OCI-LY7 (cell line): ENCODE measurements at regions not wholly inside any gene's neighbourhood (a gene's known extent, or its start where the extent isn't known, plus 50 kb on each side); places are given as distances from the start of the nearest gene placed in this dataset.

Experiments used
- EZH2phosphoT487 ChIP-seq: fragments of 200-600 bp; sonication (generic); IDR thresholded peaks from 2 replicates; pipeline ENCODE4 v1.6.1; 2018; ENCODE audit warnings: low read depth, borderline replicate concordance, mild to moderate bottlenecking, mixed run types, antibody characterized with exemption, low read length, moderate library complexity, mixed read lengths
- TF ChIP-seq, protein P1 (sequence below): fragments of 200-600 bp; sonication (generic); conservative IDR thresholded peaks from 2 replicates; pipeline ENCODE4 v1.5.1; 2014; ENCODE audit warnings: mild to moderate bottlenecking, antibody characterized with exemption, low read length, moderate library complexity, mixed read lengths

DNA sequence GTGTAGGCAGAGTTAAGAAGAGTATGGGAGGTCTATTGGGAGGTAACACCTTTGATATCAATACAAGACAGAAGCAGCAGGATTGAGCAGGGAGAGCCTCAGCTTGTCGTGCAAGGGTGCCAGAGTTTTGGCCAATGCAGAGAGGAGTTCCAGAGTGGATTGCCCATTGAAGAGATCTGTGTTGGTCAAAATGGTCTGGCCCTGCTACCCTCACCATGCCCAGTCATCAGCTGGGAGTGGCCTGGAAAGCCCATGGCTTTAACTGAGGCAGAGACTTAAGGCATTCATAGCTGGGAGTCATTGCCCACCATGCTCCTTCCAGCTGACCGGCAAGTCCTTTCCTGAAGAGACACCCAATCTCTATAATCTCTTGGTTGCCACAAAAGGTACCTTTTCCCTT is 271.3 kb downstream of the ABHD5 start:
- TF ChIP-seq, protein P1, sequence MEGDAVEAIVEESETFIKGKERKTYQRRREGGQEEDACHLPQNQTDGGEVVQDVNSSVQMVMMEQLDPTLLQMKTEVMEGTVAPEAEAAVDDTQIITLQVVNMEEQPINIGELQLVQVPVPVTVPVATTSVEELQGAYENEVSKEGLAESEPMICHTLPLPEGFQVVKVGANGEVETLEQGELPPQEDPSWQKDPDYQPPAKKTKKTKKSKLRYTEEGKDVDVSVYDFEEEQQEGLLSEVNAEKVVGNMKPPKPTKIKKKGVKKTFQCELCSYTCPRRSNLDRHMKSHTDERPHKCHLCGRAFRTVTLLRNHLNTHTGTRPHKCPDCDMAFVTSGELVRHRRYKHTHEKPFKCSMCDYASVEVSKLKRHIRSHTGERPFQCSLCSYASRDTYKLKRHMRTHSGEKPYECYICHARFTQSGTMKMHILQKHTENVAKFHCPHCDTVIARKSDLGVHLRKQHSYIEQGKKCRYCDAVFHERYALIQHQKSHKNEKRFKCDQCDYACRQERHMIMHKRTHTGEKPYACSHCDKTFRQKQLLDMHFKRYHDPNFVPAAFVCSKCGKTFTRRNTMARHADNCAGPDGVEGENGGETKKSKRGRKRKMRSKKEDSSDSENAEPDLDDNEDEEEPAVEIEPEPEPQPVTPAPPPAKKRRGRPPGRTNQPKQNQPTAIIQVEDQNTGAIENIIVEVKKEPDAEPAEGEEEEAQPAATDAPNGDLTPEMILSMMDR: no peak
- no peak for TF ChIP-seq EZH2phosphoT487
